Fibroblast of the aortic adventitia (primary cell): ENCODE measurements at regions not wholly inside any gene's neighbourhood (a gene's known extent, or its start where the extent isn't known, plus 50 kb on each side); places are given as distances from the start of the nearest gene placed in this dataset.

Source experiments
- DNase-seq: peaks from one replicate; pipeline ENCODE4 v3.0.0-alpha.2; 2010; ENCODE audit warnings: low read depth
- H3K4me3 ChIP-seq: 2 replicates; pipeline ENCODE4 v1.5.1; 2011; ENCODE audit warnings: low read depth, mild to moderate bottlenecking, control low read depth, low read length, moderate library complexity
- CTCF ChIP-seq: IDR thresholded peaks from 2 replicates; pipeline ENCODE4 v1.5.1; 2011; ENCODE audit warnings: mild to moderate bottlenecking, low read length, control low read depth, inconsistent platforms; ENCODE audit not compliant: insufficient read depth

- TF ChIP-seq CTCF, result peak; percentile 92
- DNase-seq, result peak; percentile 90
These were observed 66.4 kb upstream of the FER start for GRCh38 chr5:108681079-108681921.

GRCh38 chr5:108678091-108678490 is 69.6 kb upstream of the FER start:
- TF ChIP-seq CTCF, result no peak
- H3K4me3 ChIP-seq, result no peak overlapping the region
- DNase-seq, result no peak

More at GRCh38 chr5:108681079-108681921, 66.4 kb upstream of the FER start:
- H3K4me3 ChIP-seq, result no peak overlapping the region

- H3K4me3 ChIP-seq, result no peak overlapping the region
- no peak for DNase-seq
- no peak for TF ChIP-seq CTCF
These were observed 72.0 kb upstream of the FER start for GRCh38 chr5:108675736-108676135.

DNA sequence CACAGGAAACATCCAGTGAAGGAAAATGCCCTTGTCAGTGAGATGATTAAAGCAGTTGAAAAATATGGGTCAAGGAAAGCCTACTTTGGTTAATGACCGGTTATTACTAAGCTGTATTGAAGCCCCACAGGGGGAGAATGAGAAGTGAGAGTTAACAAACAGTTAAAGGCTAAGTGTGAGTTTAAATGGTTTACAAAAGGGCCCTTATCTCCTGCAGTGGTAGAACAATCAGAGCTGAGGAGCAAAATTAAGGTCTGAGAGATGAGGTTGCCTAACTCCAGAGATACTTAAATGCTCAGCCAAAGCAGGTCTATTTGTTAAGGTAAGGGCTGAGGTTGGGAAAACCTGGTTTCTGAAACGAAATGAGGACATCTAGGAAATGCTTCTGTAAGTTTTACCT is 75.1 kb upstream of the FER start:
- no peak for DNase-seq
- TF ChIP-seq CTCF, result no peak
- H3K4me3 ChIP-seq, result no peak overlapping the region

GRCh38 chr5:108670591-108671289 is 77.0 kb upstream of the FER start:
- no peak overlapping the region for H3K4me3 ChIP-seq
- no peak for TF ChIP-seq CTCF
- DNase-seq, result no peak

DNA sequence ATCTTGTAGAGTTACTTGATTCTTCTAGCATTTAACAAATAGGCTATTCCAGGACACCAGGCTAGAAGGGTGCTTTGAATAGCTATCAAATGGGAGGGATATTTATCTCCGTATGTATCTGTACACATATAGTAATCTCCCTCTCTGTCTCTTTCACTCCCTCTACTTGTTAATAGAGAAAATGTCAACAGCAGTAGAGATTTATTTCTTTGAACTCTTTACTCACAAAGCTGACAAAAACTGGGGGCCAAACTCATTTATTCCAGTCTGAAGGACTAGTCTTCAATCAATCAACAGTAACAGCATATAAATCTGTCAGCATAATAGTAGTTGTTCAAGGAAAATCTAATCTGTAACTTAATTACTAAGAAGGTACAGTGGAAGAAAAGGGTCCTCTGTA is 78.2 kb upstream of the FER start:
- no peak for DNase-seq
- no peak overlapping the region for H3K4me3 ChIP-seq
- no peak for TF ChIP-seq CTCF
